SK-N-MC (cell line): ENCODE measurements at regions not wholly inside any gene's neighbourhood (a gene's known extent, or its start where the extent isn't known, plus 50 kb on each side); places are given as distances from the start of the nearest gene placed in this dataset.

Experiments used
- EZH2 ChIP-seq: fragments of 200-600 bp; sonication (generic); IDR thresholded peaks from one replicate; pipeline ENCODE4 v1.6.1; 2017; ENCODE audit warnings: antibody characterized with exemption
- POLR2AphosphoS5 ChIP-seq: IDR thresholded peaks from 2 replicates; pipeline ENCODE4 v1.6.1; 2012; ENCODE audit warnings: mild to moderate bottlenecking, low read depth, low read length, borderline replicate concordance

- no peak for TF ChIP-seq EZH2
- TF ChIP-seq POLR2AphosphoS5 = no peak
Measured at GRCh38 chr6:142009647-142010046, 123.1 kb upstream of the GJE1 start.
